B cell (primary cell): ENCODE measurements at regions not wholly inside any gene's neighbourhood (a gene's known extent, or its start where the extent isn't known, plus 50 kb on each side); places are given as distances from the start of the nearest gene placed in this dataset.

Source experiments
- ATAC-seq: fragments of 200-7000 bp; cut with Tn5 transposase; one replicate; pipeline ENCODE4 v1.10.0; 2021; ENCODE audit warnings: low read depth, mild to moderate bottlenecking, moderate number of reproducible peaks, moderate library complexity
- CTCF ChIA-PET: fragments of 350-600 bp; sonication (Branson Sonifier 250); formaldehyde crosslinking; loops from one replicate; lab custom pipeline; 2021; ENCODE audit warnings: antibody characterized with exemption, inconsistent platforms; lab: Charles Lee
- POLR2A ChIA-PET: fragments of 350-600 bp; sonication (Branson Sonifier 250); formaldehyde crosslinking; loops from one replicate; lab custom pipeline; 2021; ENCODE audit warnings: antibody characterized with exemption; lab: Charles Lee
- DNase-seq: peaks from one replicate; pipeline ENCODE4 v3.0.0; 2013
- H2AFZ ChIP-seq: 2 replicates; pipeline ENCODE4 v1.6.1; 2012; ENCODE audit warnings: mild to moderate bottlenecking, low read depth, low read length; ENCODE audit not compliant: insufficient read depth, poor library complexity, severe bottlenecking
- H3K27ac ChIP-seq, 2 donors: 1 replicate in 1 of 2; 2 replicates in 1 of 2; pipeline ENCODE4 v1.5.1; 2012 to 2013; ENCODE audit warnings: low read length in 2 of 2, mild to moderate bottlenecking in 2 of 2, moderate library complexity in 1 of 2
- H3K27me3 ChIP-seq, 4 experiments: fragments of 200-600 bp in 1 of 4; sonication (generic) in 1 of 4; replicated peaks in 1 of 4; 1 replicate in 2 of 4; 2 replicates in 2 of 4; pipeline versions ENCODE4 v1.6.1 to v1.7.0; 2013 to 2016; ENCODE audit warnings: low read length in 3 of 4, mild to moderate bottlenecking in 2 of 4, mixed read lengths in 1 of 4, moderate library complexity in 1 of 4; ENCODE audit not compliant: insufficient read depth in 4 of 4, control insufficient read depth in 3 of 4; ENCODE audit errors: control extremely low read depth in 1 of 4
- H3K36me3 ChIP-seq, 2 experiments: replicated peaks in 1 of 2; 1 replicate in 1 of 2; 2 replicates in 1 of 2; pipeline versions ENCODE4 v1.6.1 to v1.7.1; 2013; ENCODE audit warnings: low read length in 1 of 2; ENCODE audit not compliant: insufficient read depth in 2 of 2, control insufficient read depth in 1 of 2; ENCODE audit errors: control extremely low read depth in 1 of 2, extremely low read depth in 1 of 2
- H3K4me1 ChIP-seq, 2 donors: fragments of 200-600 bp in 1 of 2; sonication (generic) in 1 of 2; 1 replicate in 1 of 2; 2 replicates in 1 of 2; pipeline versions ENCODE4 v1.5.1 to v1.6.1; 2013 to 2017; ENCODE audit warnings: low read length in 2 of 2; ENCODE audit not compliant: control insufficient read depth in 2 of 2, insufficient read depth in 2 of 2
- H3K4me2 ChIP-seq: replicated peaks from 2 replicates; pipeline ENCODE3; 2012; ENCODE audit warnings: mild to moderate bottlenecking, low read depth, low read length; ENCODE audit not compliant: poor library complexity, severe bottlenecking
- H3K4me3 ChIP-seq, 5 experiments: fragments of 200-600 bp in 1 of 5; sonication (generic) in 1 of 5; 1 replicate in 3 of 5; 2 replicates in 2 of 5; pipeline versions ENCODE4 v1.5.1 to v1.7.0; 2011 to 2016; ENCODE audit warnings: low read length in 4 of 5, mild to moderate bottlenecking in 4 of 5, low read depth in 2 of 5, control low read depth in 1 of 5, moderate library complexity in 1 of 5; ENCODE audit not compliant: insufficient read depth in 1 of 5; ENCODE audit errors: control extremely low read depth in 1 of 5, extremely low read depth in 1 of 5
- H3K79me2 ChIP-seq: fragments of 200-600 bp; sonication (generic); one replicate; pipeline ENCODE4 v1.6.0; 2016; ENCODE audit warnings: low read length; ENCODE audit not compliant: control insufficient read depth, insufficient read depth
- H3K9ac ChIP-seq: fragments of 200-600 bp; sonication (generic); 2 replicates; pipeline ENCODE4 v1.6.1; 2017; ENCODE audit warnings: mild to moderate bottlenecking, low read length, moderate library complexity
- H3K9me3 ChIP-seq, 3 donors: one replicate each; pipeline versions ENCODE4 v1.6.1 to v1.7.1; 2013; ENCODE audit warnings: low read length in 2 of 3; ENCODE audit not compliant: control insufficient read depth in 2 of 3, insufficient read depth in 1 of 3; ENCODE audit errors: control extremely low read depth in 1 of 3
- H4K20me1 ChIP-seq: 2 replicates; pipeline ENCODE4 v1.6.0; 2012; ENCODE audit warnings: mild to moderate bottlenecking, low read length; ENCODE audit not compliant: insufficient read depth, control insufficient read depth, poor library complexity, severe bottlenecking
- H3K27ac Mint-ChIP-seq: one replicate; pipeline ENCODE4 v1.8.0; 2021; ENCODE audit warnings: mixed read lengths
- H3K27me3 Mint-ChIP-seq: one replicate; pipeline ENCODE4 v1.8.0; 2021; ENCODE audit warnings: mixed read lengths
- H3K4me1 Mint-ChIP-seq: one replicate; pipeline ENCODE4 v1.8.0; 2021; ENCODE audit warnings: mixed read lengths
- H3K4me3 Mint-ChIP-seq: one replicate; pipeline ENCODE4 v1.8.0; 2021; ENCODE audit warnings: mixed read lengths
- H3K9me3 Mint-ChIP-seq: one replicate; pipeline ENCODE4 v1.8.0; 2022; ENCODE audit warnings: mixed read lengths; ENCODE audit not compliant: insufficient read depth
- EZH2 ChIP-seq: IDR thresholded peaks from 2 replicates; pipeline ENCODE4 v1.6.1; 2012; ENCODE audit warnings: borderline replicate concordance, low read depth, mild to moderate bottlenecking, moderate library complexity, low read length; ENCODE audit not compliant: insufficient read depth, poor library complexity, severe bottlenecking
- WGBS: methylation state at CpG from one replicate; pipeline ENCODE4 v1.1.5; 2013; ENCODE audit warnings: missing lambda C conversion rate; ENCODE audit not compliant: insufficient coverage; 5-methylcytosine and 5-hydroxymethylcytosine counted together
- intact Hi-C: fragments of 100-400 bp; cut with micrococcal nuclease; formaldehyde crosslinking; loops from one replicate; pipeline ENCODE4 v1.10.0; 2022
- TF ChIP-seq, protein P1 (sequence below): fragments of 200-600 bp; IDR thresholded peaks from one replicate; pipeline ENCODE4 v1.8.0; 2022; ENCODE audit warnings: antibody characterized with exemption, mild to moderate bottlenecking

DNA sequence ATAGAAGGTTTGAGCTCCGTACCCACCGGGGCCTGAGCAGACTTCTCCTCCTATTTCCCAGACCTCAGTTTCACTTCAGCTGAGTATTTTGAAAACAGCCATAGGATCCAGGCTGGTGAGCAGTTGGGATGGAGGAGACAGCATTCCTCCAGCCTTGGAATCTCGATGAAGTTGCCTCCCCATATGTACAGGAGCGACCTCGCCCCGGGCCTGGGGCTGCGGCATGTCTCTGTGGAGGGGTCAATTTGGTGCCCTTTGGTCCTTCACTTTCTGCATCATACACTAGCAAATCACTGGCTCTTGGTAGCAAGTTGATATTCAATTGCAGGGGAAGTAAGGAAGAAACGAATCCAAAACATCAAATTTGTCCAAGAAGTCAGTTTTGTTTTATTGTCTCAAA is 402.0 kb upstream of the IRX4 start:
- POLR2A ChIA-PET = no interaction called here
- CTCF ChIA-PET = no interaction called here
- H3K27me3 Mint-ChIP-seq = no peaks in the 10 kb centered on the region
- H3K9me3 Mint-ChIP-seq = no peaks in the 10 kb centered on the region
- H3K79me2 ChIP-seq = no peaks in the 10 kb centered on the region
- ATAC-seq (no peak), DNase-seq (no peak)
- no peak overlapping the region for H3K27ac ChIP-seq
- H3K4me2 ChIP-seq = no peak overlapping the region
- no peak overlapping the region for H2AFZ ChIP-seq
- H3K4me1 ChIP-seq = no peaks in the 10 kb centered on the region
- no peaks in the 10 kb centered on the region for H3K27me3 ChIP-seq
- H3K9me3 ChIP-seq = peaks cover 0 to 30% (median 0%) of the 10 kb centered on the region in 3 donors
- no peak for TF ChIP-seq EZH2
- TF ChIP-seq, protein P1, sequence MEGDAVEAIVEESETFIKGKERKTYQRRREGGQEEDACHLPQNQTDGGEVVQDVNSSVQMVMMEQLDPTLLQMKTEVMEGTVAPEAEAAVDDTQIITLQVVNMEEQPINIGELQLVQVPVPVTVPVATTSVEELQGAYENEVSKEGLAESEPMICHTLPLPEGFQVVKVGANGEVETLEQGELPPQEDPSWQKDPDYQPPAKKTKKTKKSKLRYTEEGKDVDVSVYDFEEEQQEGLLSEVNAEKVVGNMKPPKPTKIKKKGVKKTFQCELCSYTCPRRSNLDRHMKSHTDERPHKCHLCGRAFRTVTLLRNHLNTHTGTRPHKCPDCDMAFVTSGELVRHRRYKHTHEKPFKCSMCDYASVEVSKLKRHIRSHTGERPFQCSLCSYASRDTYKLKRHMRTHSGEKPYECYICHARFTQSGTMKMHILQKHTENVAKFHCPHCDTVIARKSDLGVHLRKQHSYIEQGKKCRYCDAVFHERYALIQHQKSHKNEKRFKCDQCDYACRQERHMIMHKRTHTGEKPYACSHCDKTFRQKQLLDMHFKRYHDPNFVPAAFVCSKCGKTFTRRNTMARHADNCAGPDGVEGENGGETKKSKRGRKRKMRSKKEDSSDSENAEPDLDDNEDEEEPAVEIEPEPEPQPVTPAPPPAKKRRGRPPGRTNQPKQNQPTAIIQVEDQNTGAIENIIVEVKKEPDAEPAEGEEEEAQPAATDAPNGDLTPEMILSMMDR = no peak
- no peaks in the 10 kb centered on the region for H3K36me3 ChIP-seq
- intact Hi-C loops = no loop called here
- no peaks in the 10 kb centered on the region for H4K20me1 ChIP-seq
- no peak overlapping the region for H3K9ac ChIP-seq
- H3K4me1 Mint-ChIP-seq = no peaks in the 10 kb centered on the region
- H3K27ac Mint-ChIP-seq = no peak overlapping the region
- H3K4me3 ChIP-seq = no peak overlapping the region
- no peak overlapping the region for H3K4me3 Mint-ChIP-seq
- WGBS = no CpG with 5 or more reads among the region's 8 CpGs

DNA sequence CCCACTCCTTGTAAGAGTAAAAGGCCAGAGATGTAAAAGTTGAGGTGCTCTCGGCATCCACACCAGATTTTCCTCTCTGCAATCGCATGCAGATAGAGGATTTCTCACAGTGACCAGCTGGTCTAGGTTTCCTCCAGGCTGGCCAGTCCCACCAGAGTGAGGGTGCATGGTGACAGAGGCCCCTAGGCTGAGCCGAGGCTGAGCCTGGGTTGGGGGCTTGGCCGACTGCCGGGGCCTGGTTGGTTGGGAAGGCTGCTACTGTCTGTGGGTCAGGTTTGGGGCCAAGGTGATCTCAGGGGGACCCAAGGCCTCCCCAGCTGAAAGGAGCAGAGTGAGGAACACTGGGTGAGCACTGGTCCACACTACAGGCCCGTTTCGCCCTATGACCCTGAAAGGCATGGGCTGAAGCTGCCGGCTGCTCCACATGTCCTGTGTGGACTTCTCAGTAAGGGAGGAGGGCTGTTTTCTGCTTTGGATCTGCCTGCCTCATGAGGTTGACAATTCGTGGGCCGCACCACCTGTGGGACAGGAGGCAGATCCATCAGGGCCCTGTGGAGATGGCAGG is 400.8 kb upstream of the IRX4 start:
- no peak overlapping the region for H3K4me3 Mint-ChIP-seq
- H3K4me1 ChIP-seq = no peaks in the 10 kb centered on the region
- intact Hi-C loops = no loop called here
- H3K4me1 Mint-ChIP-seq = no peaks in the 10 kb centered on the region
- ATAC-seq = no peak
- no peaks in the 10 kb centered on the region for H3K27me3 Mint-ChIP-seq
- peaks cover 0 to 35% (median 0%) of the 10 kb centered on the region in 3 donors for H3K9me3 ChIP-seq
- H3K36me3 ChIP-seq = no peaks in the 10 kb centered on the region
- H3K79me2 ChIP-seq = no peaks in the 10 kb centered on the region
- H3K9ac ChIP-seq = no peak overlapping the region
- no peak for TF ChIP-seq EZH2
- TF ChIP-seq, protein P1 = no peak
- H4K20me1 ChIP-seq = no peaks in the 10 kb centered on the region
- ChIA-PET CTCF (no interaction called here), POLR2A (no interaction called here)
- H3K27me3 ChIP-seq = no peaks in the 10 kb centered on the region
- no peak overlapping the region for H3K4me3 ChIP-seq
- H3K27ac ChIP-seq = no peak overlapping the region
- DNase-seq = no peak
- no peak overlapping the region for H3K4me2 ChIP-seq
- no peak overlapping the region for H2AFZ ChIP-seq
- 90% methylated on average over 10 of the region's 10 CpGs for WGBS
- H3K27ac Mint-ChIP-seq = no peak overlapping the region
- H3K9me3 Mint-ChIP-seq = no peaks in the 10 kb centered on the region
